Hypothalamus (tissue), 51 donors: ENCODE measurements at regions not wholly inside any gene's neighbourhood (a gene's known extent, or its start where the extent isn't known, plus 50 kb on each side); places are given as distances from the start of the nearest gene placed in this dataset.
"Not testable (repeated sequence)": the region's sequence is repeated elsewhere in the genome, so short reads cannot be mapped to it uniquely, and the experiment has no call there.

Experiments
- DNase-seq, 51 donors: peaks; one replicate each; lab custom pipeline; 2025; lab: John Stamatoyannopoulos, UW

- no peak for DNase-seq
Observed at GRCh38 chr3:106071306-106071705, 202.5 kb upstream of the CBLB start.

GRCh38 chr3:106072596-106072995 is 203.8 kb upstream of the CBLB start:
- not testable (repeated sequence) for DNase-seq

- DNase-seq = not testable (repeated sequence)
Observed at GRCh38 chr3:106073806-106074205, 205.0 kb upstream of the CBLB start.

- DNase-seq = not testable (repeated sequence)
Observed at GRCh38 chr3:106075731-106076130, 206.9 kb upstream of the CBLB start.

GRCh38 chr3:106078635-106079034 is 209.8 kb upstream of the CBLB start:
- no peak for DNase-seq

GRCh38 chr3:106082616-106083015 is 213.8 kb upstream of the CBLB start:
- no peak for DNase-seq

- no peak for DNase-seq
Observed at GRCh38 chr3:106083207-106083606, 214.4 kb upstream of the CBLB start.

- DNase-seq = no peak
Observed at GRCh38 chr3:106083854-106084253, 215.0 kb upstream of the CBLB start.

- DNase-seq = no peak
Observed at GRCh38 chr3:106086038-106086437, 217.2 kb upstream of the CBLB start.

- no peak for DNase-seq
Observed at GRCh38 chr3:106086636-106087035, 217.8 kb upstream of the CBLB start.

- no peak for DNase-seq
Observed at GRCh38 chr3:106088304-106088703, 219.5 kb upstream of the CBLB start.

GRCh38 chr3:106088899-106089298 is 220.1 kb upstream of the CBLB start:
- DNase-seq = no peak

- no peak for DNase-seq
Observed at GRCh38 chr3:106089806-106090205, 221.0 kb upstream of the CBLB start.

- no peak for DNase-seq
Observed at GRCh38 chr3:106092792-106093191, 224.0 kb upstream of the CBLB start.

- DNase-seq = no peak
Observed at GRCh38 chr3:106093616-106094015, 224.8 kb upstream of the CBLB start.

GRCh38 chr3:106097817-106098435 is 229.1 kb upstream of the CBLB start:
- no peak for DNase-seq

- no peak for DNase-seq
Observed at GRCh38 chr3:106103383-106103782, 234.6 kb upstream of the CBLB start.

- DNase-seq = no peak
Observed at GRCh38 chr3:106104078-106104477, 235.3 kb upstream of the CBLB start.

GRCh38 chr3:106108925-106109324 is 240.1 kb upstream of the CBLB start:
- DNase-seq = no peak

- DNase-seq = not testable (repeated sequence)
Observed at GRCh38 chr3:106112561-106112960, 243.7 kb upstream of the CBLB start.

- DNase-seq = no peak
Observed at GRCh38 chr3:106113747-106114146, 244.9 kb upstream of the CBLB start.

- no peak for DNase-seq
Observed at GRCh38 chr3:106114220-106114619, 245.4 kb upstream of the CBLB start.

GRCh38 chr3:106114848-106115247 is 246.0 kb upstream of the CBLB start:
- DNase-seq = no peak
